Activated naive CD8-positive, alpha-beta T cell (primary cell): ENCODE measurements at regions not wholly inside any gene's neighbourhood (a gene's known extent, or its start where the extent isn't known, plus 50 kb on each side); places are given as distances from the start of the nearest gene placed in this dataset.
"Not testable (repeated sequence)": the region's sequence is repeated elsewhere in the genome, so short reads cannot be mapped to it uniquely, and the experiment has no call there.

Experiments used
- H3K27ac Mint-ChIP-seq: one replicate; pipeline ENCODE4 v1.8.0; 2021; ENCODE audit warnings: mixed read lengths
- H3K27me3 Mint-ChIP-seq: one replicate; pipeline ENCODE4 v1.8.0; 2021; ENCODE audit warnings: mixed read lengths
- H3K36me3 Mint-ChIP-seq: one replicate; pipeline ENCODE4 v1.8.0; 2021; ENCODE audit warnings: mixed read lengths
- H3K4me1 Mint-ChIP-seq: one replicate; pipeline ENCODE4 v1.8.0; 2021; ENCODE audit warnings: low read depth, mixed read lengths
- H3K4me3 Mint-ChIP-seq: one replicate; pipeline ENCODE4 v1.8.0; 2021; ENCODE audit warnings: mild to moderate bottlenecking, mixed read lengths
- H3K9me3 Mint-ChIP-seq: one replicate; pipeline ENCODE4 v1.8.0; 2021; ENCODE audit warnings: low read depth, mixed read lengths

- Mint-ChIP-seq H3K36me3 (peaks cover 8% of the 10 kb centered on the region), H3K4me1 (no peaks in the 10 kb centered on the region), H3K27ac (no peak overlapping the region), H3K4me3 (no peak overlapping the region), H3K27me3 (no peaks in the 10 kb centered on the region), H3K9me3 (no peaks in the 10 kb centered on the region)
These were observed 194.9 kb downstream of the RAP2B start for GRCh38 chr3:153356908-153357307.

GRCh38 chr3:153357436-153357835 is 195.4 kb downstream of the RAP2B start:
- Mint-ChIP-seq H3K27ac (no peak overlapping the region), H3K4me1 (no peaks in the 10 kb centered on the region), H3K9me3 (no peaks in the 10 kb centered on the region), H3K27me3 (no peaks in the 10 kb centered on the region), H3K4me3 (no peak overlapping the region), H3K36me3 (peaks cover 8% of the 10 kb centered on the region)

- peaks cover 1% of the 10 kb centered on the region for H3K4me1 Mint-ChIP-seq
- no peak overlapping the region for H3K4me3 Mint-ChIP-seq
- H3K9me3 Mint-ChIP-seq = no peaks in the 10 kb centered on the region
- H3K36me3 Mint-ChIP-seq = peaks cover 14% of the 10 kb centered on the region
- H3K27ac Mint-ChIP-seq = no peak overlapping the region
- no peaks in the 10 kb centered on the region for H3K27me3 Mint-ChIP-seq
These were observed 207.7 kb downstream of the RAP2B start for GRCh38 chr3:153369561-153370374.

- Mint-ChIP-seq H3K27ac (no peak overlapping the region), H3K27me3 (no peaks in the 10 kb centered on the region), H3K4me3 (no peak overlapping the region), H3K36me3 (peaks cover 10% of the 10 kb centered on the region), H3K4me1 (peaks cover 1% of the 10 kb centered on the region), H3K9me3 (no peaks in the 10 kb centered on the region)
These were observed 208.7 kb downstream of the RAP2B start for GRCh38 chr3:153370680-153371079.

- peaks cover 5% of the 10 kb centered on the region for H3K36me3 Mint-ChIP-seq
- H3K4me1 Mint-ChIP-seq = peaks cover 1% of the 10 kb centered on the region
- H3K27me3 Mint-ChIP-seq = no peaks in the 10 kb centered on the region
- H3K27ac Mint-ChIP-seq = no peak overlapping the region
- H3K4me3 Mint-ChIP-seq = no peak overlapping the region
- no peaks in the 10 kb centered on the region for H3K9me3 Mint-ChIP-seq
These were observed 210.3 kb downstream of the RAP2B start for GRCh38 chr3:153372326-153372725.

- no peak overlapping the region for H3K27ac Mint-ChIP-seq
- H3K36me3 Mint-ChIP-seq = peaks cover 5% of the 10 kb centered on the region
- H3K27me3 Mint-ChIP-seq = no peaks in the 10 kb centered on the region
- no peak overlapping the region for H3K4me3 Mint-ChIP-seq
- H3K4me1 Mint-ChIP-seq = peaks cover 1% of the 10 kb centered on the region
- no peaks in the 10 kb centered on the region for H3K9me3 Mint-ChIP-seq
These were observed 211.6 kb downstream of the RAP2B start for GRCh38 chr3:153373606-153374005.

- not testable (repeated sequence) for H3K9me3 Mint-ChIP-seq, H3K27me3 Mint-ChIP-seq, H3K4me1 Mint-ChIP-seq, H3K4me3 Mint-ChIP-seq, H3K36me3 Mint-ChIP-seq, H3K27ac Mint-ChIP-seq
These were observed 216.3 kb downstream of the RAP2B start for GRCh38 chr3:153378366-153378765.

- Mint-ChIP-seq H3K4me3 (no peak overlapping the region), H3K36me3 (no peaks in the 10 kb centered on the region), H3K9me3 (no peaks in the 10 kb centered on the region), H3K27ac (no peak overlapping the region), H3K4me1 (peaks cover 2% of the 10 kb centered on the region), H3K27me3 (no peaks in the 10 kb centered on the region)
These were observed 217.5 kb downstream of the RAP2B start for GRCh38 chr3:153379516-153379915.

GRCh38 chr3:153385343-153385742 is 223.3 kb downstream of the RAP2B start:
- Mint-ChIP-seq H3K27ac (no peak overlapping the region), H3K4me3 (no peak overlapping the region), H3K9me3 (no peaks in the 10 kb centered on the region), H3K36me3 (no peaks in the 10 kb centered on the region), H3K4me1 (peaks cover 11% of the 10 kb centered on the region), H3K27me3 (no peaks in the 10 kb centered on the region)

- peaks cover 25% of the 10 kb centered on the region for H3K36me3 Mint-ChIP-seq
- H3K27me3 Mint-ChIP-seq = peaks cover 1% of the 10 kb centered on the region
- no peak overlapping the region for H3K4me3 Mint-ChIP-seq
- H3K27ac Mint-ChIP-seq = no peak overlapping the region
- H3K4me1 Mint-ChIP-seq = no peaks in the 10 kb centered on the region
- peaks cover 26% of the 10 kb centered on the region for H3K9me3 Mint-ChIP-seq
These were observed 230.3 kb downstream of the RAP2B start for GRCh38 chr3:153392363-153392762.

GRCh38 chr3:153394017-153394416 is 232.0 kb downstream of the RAP2B start:
- peaks cover 1% of the 10 kb centered on the region for H3K27me3 Mint-ChIP-seq
- H3K36me3 Mint-ChIP-seq = peaks cover 25% of the 10 kb centered on the region
- H3K27ac Mint-ChIP-seq = no peak overlapping the region
- peaks cover 26% of the 10 kb centered on the region for H3K9me3 Mint-ChIP-seq
- H3K4me1 Mint-ChIP-seq = peaks cover 5% of the 10 kb centered on the region
- H3K4me3 Mint-ChIP-seq = no peak overlapping the region

- Mint-ChIP-seq H3K4me1 (peaks cover 21% of the 10 kb centered on the region), H3K27ac (no peak overlapping the region), H3K9me3 (peaks cover 26% of the 10 kb centered on the region), H3K27me3 (peaks cover 1% of the 10 kb centered on the region), H3K36me3 (peaks cover 25% of the 10 kb centered on the region), H3K4me3 (no peak overlapping the region)
These were observed 234.6 kb downstream of the RAP2B start for GRCh38 chr3:153396581-153396980.

- no peak overlapping the region for H3K4me3 Mint-ChIP-seq
- no peak overlapping the region for H3K27ac Mint-ChIP-seq
- peaks cover 21% of the 10 kb centered on the region for H3K4me1 Mint-ChIP-seq
- H3K27me3 Mint-ChIP-seq = peaks cover 1% of the 10 kb centered on the region
- H3K36me3 Mint-ChIP-seq = peaks cover 20% of the 10 kb centered on the region
- H3K9me3 Mint-ChIP-seq = peaks cover 20% of the 10 kb centered on the region
These were observed 235.8 kb downstream of the RAP2B start for GRCh38 chr3:153397794-153398193.

- no peak overlapping the region for H3K27ac Mint-ChIP-seq
- peaks cover 21% of the 10 kb centered on the region for H3K4me1 Mint-ChIP-seq
- no peak overlapping the region for H3K4me3 Mint-ChIP-seq
- peaks cover 1% of the 10 kb centered on the region for H3K27me3 Mint-ChIP-seq
- peaks cover 4% of the 10 kb centered on the region for H3K9me3 Mint-ChIP-seq
- peaks cover 4% of the 10 kb centered on the region for H3K36me3 Mint-ChIP-seq
These were observed 237.6 kb downstream of the RAP2B start for GRCh38 chr3:153399636-153400035.

- Mint-ChIP-seq H3K36me3 (peaks cover 3% of the 10 kb centered on the region), H3K27ac (no peak overlapping the region), H3K27me3 (peaks cover 1% of the 10 kb centered on the region), H3K4me3 (no peak overlapping the region), H3K4me1 (peaks cover 21% of the 10 kb centered on the region), H3K9me3 (no peaks in the 10 kb centered on the region)
These were observed 238.6 kb downstream of the RAP2B start for GRCh38 chr3:153400641-153401040.

- Mint-ChIP-seq H3K4me1 (peaks cover 14% of the 10 kb centered on the region), H3K27me3 (no peaks in the 10 kb centered on the region), H3K36me3 (no peaks in the 10 kb centered on the region), H3K27ac (no peak overlapping the region), H3K4me3 (no peak overlapping the region), H3K9me3 (no peaks in the 10 kb centered on the region)
These were observed 242.1 kb downstream of the RAP2B start for GRCh38 chr3:153404157-153404556.
